ENCODE measurements at regions not wholly inside any gene's neighbourhood (a gene's known extent, or its start where the extent isn't known, plus 50 kb on each side); places are given as distances from the start of the nearest gene placed in this dataset.
"Not testable (repeated sequence)": the region's sequence is repeated elsewhere in the genome, so short reads cannot be mapped to it uniquely, and the experiment has no call there.

DNA sequence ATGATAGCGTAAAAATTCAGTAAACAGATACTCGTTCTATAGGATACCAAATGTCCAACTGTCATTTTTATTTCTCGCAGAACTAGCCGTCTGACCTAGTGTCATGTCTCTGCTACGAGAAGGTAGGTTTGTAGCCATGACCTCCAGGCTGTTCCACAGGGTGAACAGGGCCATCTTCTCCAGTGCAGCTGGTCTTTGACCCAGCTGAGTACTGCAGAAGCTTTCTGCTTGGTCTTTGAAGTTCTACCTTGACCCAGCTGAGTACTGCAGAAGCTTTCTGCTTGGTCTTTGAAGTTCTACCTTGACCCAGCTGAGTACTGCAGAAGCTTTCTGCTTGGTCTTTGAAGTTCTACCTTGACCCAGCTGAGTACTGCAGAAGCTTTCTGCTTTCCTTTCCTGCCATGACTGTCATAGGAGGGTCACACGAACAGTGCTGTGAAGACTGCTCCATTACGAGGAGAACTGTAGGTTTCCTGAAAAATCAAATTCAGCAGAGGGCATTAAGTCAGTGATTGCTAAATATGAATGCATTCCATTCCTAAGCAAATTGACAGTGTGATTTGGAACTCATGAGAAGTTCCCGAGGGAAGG lies 532.8 kb upstream of the NRP1 start:
- TF ChIP-seq, protein P1, sequence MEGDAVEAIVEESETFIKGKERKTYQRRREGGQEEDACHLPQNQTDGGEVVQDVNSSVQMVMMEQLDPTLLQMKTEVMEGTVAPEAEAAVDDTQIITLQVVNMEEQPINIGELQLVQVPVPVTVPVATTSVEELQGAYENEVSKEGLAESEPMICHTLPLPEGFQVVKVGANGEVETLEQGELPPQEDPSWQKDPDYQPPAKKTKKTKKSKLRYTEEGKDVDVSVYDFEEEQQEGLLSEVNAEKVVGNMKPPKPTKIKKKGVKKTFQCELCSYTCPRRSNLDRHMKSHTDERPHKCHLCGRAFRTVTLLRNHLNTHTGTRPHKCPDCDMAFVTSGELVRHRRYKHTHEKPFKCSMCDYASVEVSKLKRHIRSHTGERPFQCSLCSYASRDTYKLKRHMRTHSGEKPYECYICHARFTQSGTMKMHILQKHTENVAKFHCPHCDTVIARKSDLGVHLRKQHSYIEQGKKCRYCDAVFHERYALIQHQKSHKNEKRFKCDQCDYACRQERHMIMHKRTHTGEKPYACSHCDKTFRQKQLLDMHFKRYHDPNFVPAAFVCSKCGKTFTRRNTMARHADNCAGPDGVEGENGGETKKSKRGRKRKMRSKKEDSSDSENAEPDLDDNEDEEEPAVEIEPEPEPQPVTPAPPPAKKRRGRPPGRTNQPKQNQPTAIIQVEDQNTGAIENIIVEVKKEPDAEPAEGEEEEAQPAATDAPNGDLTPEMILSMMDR (conservative IDR thresholded peaks at IDR 0.05; ENCODE audit: low read length): not testable (repeated sequence)
- not testable (repeated sequence) for TF ChIP-seq EZH2phosphoT487 (IDR thresholded peaks at IDR 0.05; ENCODE audit: borderline replicate concordance)
